Urothelium cell line (cell line): ENCODE measurements at regions not wholly inside any gene's neighbourhood (a gene's known extent, or its start where the extent isn't known, plus 50 kb on each side); places are given as distances from the start of the nearest gene placed in this dataset.
"Not testable (repeated sequence)": the region's sequence is repeated elsewhere in the genome, so short reads cannot be mapped to it uniquely, and the experiment has no call there.

ENCODE experiments used
- DNase-seq: peaks from one replicate; pipeline ENCODE4 v3.0.0; 2011; ENCODE audit warnings: low spot score, mixed read lengths
- FAIRE-seq: peaks from 2 replicates; lab custom pipeline; 2011; peaks lifted over from hg19 to GRCh38; lab: Jason Lieb, UNC

DNA sequence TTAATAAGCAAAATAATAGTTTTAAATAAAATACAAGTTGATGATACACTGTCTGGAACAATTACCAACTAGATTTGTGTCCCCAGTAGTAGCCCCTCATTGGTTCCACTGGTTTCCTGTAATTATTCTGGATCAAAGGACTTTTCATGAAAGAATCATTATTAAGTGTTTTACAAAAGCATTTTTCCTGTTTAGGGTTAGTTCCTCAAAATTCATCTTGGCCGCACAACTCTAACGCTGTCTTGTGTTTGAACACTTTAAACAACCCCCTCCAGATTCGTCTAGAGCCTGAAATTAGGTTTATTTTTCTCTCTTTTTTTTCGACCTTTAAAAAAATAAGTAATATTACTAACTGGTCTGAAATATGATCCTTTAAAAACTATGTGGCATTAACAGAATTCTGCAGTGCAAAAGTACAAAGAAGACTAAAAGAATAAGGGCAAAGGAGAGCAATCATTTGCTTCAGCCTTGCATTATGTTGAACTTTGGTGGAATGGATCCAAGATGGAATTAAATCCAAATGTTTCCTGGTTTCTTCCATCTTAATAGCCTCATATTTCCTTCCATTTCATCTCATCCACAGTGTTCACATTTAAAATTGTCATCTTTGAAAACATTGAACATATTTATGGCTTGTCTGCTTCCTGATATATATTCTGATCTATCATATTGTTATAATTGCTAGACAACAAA lies 678.4 kb downstream of the IRS1 start:
- DNase-seq (no peak), FAIRE-seq (no peak)

- peak; percentile 49 for DNase-seq
- FAIRE-seq: no peak
Observed at GRCh38 chr2:226118471-226119429, 680.9 kb downstream of the IRS1 start.

- DNase-seq (no peak), FAIRE-seq (no peak)
Observed at GRCh38 chr2:226117510-226118065, 682.0 kb downstream of the IRS1 start.

DNA sequence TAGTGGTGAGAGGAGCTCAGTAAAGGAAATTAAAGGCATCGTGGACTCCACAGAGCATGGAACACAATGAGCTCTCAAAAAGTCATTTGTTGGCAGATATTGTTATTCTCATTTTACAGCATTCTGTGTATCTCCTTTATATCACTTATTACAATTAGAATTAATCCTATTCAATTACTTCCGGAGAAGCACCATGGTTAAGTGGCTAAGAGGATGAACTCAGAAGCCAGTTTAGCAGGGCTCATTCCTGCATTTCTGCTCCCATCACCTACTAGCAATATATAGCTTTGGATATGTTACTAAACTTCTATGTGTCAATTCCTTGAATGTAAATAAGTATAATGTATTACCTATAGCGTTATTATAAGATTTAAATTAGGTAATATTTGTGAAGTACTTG lies 683.3 kb downstream of the IRS1 start:
- DNase-seq: no peak
- FAIRE-seq: no peak

GRCh38 chr2:226115832-226116200 lies 683.8 kb downstream of the IRS1 start:
- FAIRE-seq (no peak), DNase-seq (no peak)

DNA sequence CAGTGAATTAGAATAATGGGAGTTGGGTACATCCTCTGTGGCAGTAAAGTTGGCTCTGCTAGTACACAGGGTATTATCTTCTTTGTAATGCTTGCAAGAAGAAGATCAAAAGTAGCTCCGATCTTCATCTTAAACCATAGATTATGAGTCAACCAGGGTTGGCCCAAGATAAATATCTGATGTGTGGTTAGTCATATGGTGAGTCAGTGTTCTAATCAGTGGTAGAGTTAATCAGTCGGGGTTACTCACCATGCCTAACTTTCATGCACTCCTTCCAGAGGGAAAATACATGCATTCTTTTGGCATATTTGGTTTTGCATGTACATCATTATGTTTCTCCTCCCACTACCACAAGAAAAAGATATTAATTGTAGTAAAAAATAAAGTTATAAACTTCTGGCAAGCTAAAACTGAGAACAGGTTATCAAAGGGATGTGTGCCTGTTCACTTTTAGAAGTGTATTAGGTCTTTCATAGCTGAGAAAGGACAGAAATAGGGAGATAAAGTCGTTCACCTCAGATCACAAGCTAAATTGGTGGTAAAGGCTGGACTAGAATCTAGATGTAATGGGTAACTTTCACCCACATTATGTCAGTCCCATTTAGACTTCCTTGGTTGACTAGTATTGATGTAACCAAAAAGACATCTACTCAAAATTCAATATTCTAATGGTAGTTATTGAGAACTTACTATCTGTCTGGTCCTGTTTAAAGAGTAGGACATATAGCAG lies 684.4 kb downstream of the IRS1 start:
- FAIRE-seq (peak; percentile 87), DNase-seq (peak; percentile 71)

DNA sequence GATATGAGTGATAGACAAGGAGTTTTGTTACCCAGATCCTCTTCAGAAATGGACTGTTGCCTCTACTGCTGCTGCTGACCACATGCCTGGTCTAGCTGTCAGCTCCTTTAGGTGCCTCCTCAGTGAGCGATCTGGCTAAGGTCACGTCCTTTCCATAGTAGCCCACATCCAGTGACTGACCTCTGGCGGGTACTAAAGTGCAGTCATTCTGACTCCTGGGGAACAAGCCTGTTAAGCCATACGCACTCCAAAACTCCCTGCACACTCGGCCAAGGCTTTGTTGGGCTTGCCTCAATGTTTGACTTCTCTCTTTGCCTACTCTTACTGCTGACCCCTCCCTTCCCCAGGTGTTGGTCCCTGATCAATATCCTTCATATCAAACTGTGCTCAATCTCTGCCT lies 685.2 kb downstream of the IRS1 start:
- no peak for FAIRE-seq
- peak; percentile 9 for DNase-seq

DNA sequence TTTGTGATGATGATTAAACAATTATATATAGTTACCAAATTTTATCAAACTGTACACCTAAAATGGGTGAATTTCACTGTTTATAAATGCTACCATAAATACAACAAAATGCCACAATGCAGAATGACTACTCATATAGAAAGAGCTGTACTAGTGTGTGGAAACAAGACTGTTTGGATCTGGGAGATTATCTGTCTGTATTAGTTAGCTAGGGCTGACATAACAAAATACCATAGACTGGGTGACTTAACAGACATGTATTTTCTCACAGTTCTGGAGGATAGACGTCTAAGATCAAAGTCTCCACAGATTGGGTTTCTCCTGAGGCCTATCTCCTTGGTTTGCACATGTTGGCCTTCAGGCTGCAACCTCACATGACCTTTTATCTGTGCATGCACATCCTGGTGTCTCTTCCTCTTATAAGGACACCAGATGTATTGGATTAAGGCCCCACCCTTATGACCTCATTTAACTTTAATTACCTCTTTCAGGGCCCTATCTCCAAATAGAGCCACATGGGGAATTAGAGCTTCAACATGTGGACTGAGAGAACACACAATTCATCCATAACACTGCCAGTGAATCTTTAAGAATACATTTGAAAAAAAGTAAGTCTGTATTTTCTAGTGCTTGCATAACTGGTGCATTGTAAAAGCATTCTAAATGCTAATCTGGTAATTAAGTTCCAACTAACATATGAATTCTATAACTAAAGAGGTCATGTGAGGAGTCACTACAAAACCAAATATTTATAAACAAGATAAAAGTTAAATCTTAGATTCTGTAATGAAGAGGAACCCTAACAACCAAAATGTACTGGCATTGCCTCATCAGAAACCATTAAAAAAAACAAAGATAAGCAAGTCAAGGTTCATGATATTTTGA lies 699.6 kb downstream of the NYAP2 start:
- DNase-seq: no peak
- no peak for FAIRE-seq

GRCh38 chr2:226095058-226095457 lies 695.5 kb downstream of the NYAP2 start:
- FAIRE-seq (no peak), DNase-seq (no peak)

DNA sequence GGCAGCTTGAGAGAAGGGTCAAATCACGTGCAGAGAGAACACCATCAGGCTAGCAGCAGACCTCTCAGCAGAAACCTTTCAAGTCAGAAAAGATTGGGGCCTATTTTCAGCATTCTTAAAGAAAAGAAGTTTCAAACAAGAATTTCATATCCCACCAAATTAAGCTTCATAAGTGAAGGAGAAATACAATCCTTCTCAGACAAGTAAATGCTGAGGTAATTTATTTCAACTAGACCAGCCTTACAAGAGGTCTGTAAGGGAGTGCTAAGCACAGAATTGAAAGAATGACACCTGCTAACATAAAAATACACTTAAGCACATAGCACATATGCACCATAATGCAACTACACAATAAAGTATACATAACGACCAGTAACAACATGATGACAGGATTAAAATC lies 693.9 kb downstream of the NYAP2 start:
- FAIRE-seq (no peak), DNase-seq (no peak)

- FAIRE-seq (no peak), DNase-seq (no peak)
Observed at GRCh38 chr2:226088366-226088674, 688.8 kb downstream of the NYAP2 start.

DNA sequence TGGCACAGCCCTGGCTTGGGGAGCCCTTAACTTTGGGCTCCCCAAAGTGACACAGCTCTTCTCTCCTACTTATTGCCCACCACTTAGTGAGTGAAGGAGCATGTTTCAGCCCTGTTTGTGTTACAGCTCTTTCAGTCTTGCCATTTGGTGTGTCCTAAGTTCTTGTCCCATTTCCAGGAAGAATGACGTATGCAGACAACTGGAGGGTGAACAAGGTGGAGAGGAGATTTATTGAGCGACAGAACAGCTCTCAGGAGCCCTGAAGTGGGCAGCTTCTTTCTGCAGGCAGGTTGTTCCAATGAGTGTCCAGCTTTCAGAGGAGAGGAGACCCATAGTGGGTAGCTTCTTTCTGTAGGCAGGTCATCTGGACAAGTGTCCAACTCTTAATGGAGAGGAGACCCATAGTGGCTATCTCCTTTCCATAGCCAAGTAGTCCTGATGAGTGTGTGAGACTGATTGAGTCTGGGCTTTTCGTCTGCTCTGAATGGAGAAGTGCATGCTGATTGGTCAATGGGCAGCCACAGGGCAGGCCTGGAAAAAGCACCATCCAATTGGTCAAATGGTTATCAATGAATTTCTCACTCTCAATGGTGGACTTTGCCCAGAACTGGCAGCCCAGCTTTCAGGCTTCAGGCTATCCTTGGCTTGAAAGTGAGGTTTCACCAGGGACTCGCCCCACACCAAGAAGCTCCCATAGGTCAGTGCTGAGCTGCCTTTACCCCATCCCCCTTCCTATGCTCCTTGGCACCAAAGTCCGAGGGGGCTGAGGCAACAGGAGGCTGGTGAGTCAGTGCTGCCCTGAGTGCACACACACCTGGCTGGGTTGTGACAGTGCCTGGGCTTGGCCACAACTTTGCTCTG lies 688.2 kb downstream of the NYAP2 start:
- FAIRE-seq: no peak

GRCh38 chr2:226087051-226087450 lies 687.5 kb downstream of the NYAP2 start:
- FAIRE-seq: no peak
- DNase-seq: no peak

More for the DNA sequence above, 688.2 kb downstream of the NYAP2 start:
- DNase-seq: no peak

GRCh38 chr2:226086190-226086589 lies 686.7 kb downstream of the NYAP2 start:
- FAIRE-seq (no peak), DNase-seq (no peak)

DNA sequence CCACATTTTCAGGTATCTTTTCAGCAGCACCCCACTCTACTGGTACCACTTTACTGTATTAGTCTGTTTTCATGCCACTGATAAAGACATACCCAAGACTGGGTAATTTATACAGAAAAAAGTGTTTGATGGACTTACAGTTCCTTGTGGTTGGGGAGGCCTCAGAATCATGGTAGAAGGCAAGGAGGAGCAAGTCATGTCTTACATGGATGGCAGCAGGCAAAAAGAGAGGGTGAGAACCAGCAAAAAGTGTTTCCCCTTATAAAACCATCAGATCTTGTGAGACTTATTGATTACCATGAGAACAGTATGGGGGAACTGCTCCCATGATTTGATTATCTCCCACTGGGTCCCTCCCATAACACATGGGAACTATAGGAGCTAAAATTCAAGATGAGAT lies 685.9 kb downstream of the NYAP2 start:
- FAIRE-seq: not testable (repeated sequence)

DNA sequence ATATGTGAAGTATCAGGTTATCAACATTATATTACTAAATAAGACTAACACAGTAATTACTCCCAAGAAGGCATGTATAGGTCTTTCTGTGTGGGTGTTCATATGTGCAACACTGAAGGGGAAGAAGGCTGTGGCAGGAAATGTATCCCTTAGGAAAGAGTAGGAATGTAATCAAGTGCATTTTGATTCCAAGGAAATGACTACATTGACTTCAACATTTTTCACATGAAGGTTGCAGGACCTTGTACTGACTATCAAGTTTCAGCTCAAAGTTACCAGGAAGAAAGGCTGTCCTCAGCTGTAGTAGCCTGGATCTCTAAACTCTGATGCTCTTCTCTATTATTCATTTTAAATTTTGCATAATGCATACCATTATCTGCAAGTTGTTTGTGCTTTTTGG lies 680.8 kb downstream of the NYAP2 start:
- FAIRE-seq: no peak
- DNase-seq: no peak

More for the DNA sequence above, 685.9 kb downstream of the NYAP2 start:
- not testable (repeated sequence) for DNase-seq

DNA sequence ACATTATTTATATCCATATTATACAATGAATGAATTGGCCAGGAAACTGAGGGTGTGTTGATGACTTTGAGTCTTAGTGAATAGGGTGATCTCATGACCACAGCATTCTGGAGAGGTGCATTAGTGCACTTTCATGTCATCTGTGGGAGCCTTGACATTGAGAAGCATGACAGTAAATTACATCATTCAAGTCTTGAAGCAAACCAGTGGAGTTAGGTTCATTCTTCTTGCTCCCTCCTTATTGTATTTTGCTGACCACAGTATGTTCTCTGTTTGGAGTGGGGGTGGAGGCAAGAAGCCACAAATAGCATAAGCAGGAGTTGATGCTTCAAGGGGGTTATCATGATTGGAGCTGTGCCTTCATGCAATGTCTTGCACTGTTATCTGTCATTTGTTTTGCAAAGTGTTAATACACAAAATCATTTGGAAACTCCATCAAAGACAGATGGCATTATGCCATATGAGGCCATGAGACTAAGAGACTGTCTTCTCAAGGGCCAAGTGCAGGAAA lies 680.2 kb downstream of the NYAP2 start:
- DNase-seq (peak; percentile 72), FAIRE-seq (peak; percentile 83)

- DNase-seq (no peak), FAIRE-seq (no peak)
Observed at GRCh38 chr2:226079196-226079595, 679.7 kb downstream of the NYAP2 start.

- DNase-seq: no peak
- no peak for FAIRE-seq
Observed at GRCh38 chr2:226078666-226079065, 679.2 kb downstream of the NYAP2 start.
